IPS-NIHi7 (cell line): ENCODE measurements at regions not wholly inside any gene's neighbourhood (a gene's known extent, or its start where the extent isn't known, plus 50 kb on each side); places are given as distances from the start of the nearest gene placed in this dataset.

Source experiments
- DNase-seq: peaks from one replicate; pipeline ENCODE4 v3.0.0; 2012; ENCODE audit warnings: mixed read lengths; ENCODE audit errors: extremely low spot score

DNA sequence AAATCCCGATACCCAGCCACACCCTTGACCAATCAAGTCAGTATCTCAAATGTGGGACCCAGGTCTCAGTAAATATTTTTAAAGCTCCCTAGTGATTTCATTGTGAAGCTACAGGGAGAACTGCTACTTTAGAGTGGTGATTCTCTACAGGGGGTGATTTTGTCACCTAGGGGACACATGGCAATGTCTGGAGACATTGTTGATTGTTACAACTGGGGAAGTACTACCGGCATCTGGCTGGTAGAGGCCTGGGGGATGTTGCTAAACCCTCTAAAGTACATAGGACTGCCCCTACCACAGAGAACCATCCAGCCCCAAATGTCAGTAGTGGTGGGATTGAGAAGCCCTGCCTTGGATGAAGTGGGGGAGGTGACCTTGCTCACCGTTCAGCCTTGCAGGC, 152.9 kb downstream of the RPS24 start:
- no peak for DNase-seq

DNA sequence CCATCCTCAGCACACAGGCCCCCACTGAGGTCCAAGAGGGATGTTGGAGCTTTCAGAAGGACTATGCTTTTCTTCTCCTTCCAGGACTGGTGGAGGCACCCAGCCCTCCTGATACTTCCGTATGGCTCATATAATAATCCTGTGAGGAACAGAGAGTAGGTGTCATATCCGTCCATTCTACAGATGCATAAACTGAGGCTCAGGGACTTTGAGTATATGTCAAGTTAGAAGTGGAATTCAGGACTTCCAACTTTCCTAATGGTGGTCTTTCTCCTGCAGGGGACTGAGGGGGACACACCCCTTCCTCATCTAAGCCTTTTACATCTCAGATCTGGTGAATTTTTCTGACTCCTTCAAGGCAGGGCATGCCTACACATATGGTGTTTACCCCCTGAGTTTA, 153.7 kb downstream of the RPS24 start:
- no peak for DNase-seq

DNA sequence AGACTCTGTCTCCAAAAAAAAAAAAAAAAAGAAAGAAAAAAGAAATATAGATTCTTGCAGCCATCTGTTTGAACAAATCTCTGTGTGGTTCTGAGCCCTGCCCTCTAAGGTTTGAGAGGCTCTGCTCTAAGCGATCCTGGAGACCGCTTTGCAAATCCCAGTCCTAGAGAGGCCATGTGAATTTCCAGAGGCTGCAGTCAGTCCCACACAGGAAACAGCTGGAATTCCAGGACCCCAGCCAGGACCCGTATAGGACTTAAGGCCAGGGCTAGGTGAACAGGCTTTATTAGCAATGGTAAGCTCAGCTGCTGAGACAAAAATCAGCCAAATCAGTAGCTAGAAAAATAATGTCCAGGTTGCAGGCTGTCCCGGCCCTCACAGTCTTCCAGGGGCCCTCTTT, 154.8 kb downstream of the RPS24 start:
- no peak for DNase-seq

DNA sequence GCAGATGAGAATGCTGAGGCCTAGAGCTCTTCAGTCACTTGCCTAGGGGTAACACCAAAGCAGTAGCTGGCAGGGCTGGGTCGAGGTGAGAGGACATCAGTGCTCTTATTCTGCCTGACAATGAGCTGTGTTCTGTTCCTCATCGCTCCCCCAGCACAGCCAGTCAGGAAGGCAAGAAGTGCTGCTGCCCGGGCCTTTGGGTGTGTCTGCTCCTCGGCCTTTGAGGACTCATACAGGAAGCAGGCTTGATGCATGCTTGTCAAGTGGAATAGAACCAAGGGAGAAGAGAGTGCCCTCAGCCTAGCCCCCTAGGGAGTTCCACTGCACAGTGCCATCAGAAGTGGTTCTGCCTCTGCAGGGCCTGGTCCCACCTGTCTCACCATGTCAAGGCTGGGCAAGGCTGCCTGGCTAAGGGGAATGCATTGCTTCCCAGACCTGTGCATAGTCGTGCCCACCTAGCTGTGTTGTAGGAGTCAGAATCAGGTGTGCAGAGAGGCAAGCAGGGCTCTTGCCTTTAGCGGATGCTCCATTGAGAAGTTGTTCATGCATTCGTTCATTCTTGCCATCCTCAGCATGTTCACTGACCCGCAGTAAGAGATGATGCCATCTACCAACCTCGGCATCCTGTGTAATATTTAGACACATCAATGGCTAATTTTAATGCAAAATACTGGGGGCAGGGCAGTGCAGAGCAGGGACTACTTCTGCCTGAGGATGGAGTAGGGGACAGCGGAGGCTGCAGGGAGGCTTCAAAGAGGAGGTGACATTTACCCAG, 156.6 kb downstream of the RPS24 start:
- no peak for DNase-seq

DNA sequence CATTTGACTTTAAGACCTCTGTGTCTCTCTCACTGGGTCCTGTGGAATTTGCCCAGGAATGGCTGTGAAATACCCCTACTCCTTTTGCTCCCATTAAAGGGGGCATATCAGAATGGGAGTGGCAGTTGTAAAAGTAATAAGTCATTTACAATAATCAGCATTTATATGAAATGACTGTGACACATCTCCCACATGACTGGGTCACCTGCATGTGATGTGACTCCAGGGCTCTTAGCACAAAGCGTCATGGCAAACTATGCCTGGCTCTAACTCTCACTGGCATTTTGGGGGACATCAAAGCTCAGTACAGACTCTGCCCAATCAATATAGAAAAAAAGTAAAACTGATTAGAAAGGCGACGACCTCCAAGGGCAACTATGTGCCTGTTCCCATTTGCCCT, 157.6 kb downstream of the RPS24 start:
- no peak for DNase-seq

DNA sequence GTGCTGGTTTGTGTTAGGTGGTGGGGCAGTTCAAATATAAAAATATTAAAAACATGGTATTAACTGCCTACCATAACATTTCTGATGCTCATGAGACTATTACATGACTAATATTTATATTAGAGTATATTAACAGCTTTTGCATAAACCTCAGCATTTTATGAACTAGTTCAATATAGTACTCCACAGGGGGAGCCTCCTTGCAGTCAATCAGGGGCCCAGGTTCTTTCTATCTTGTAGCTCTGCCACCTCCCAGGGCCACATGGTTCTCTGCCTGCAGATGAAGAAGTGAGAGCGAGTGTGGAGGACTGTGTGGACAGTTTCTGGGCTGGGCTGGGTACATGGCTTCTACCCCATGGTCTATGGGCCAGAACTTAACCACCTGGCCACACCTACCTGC, 159.5 kb downstream of the RPS24 start:
- no peak for DNase-seq

DNA sequence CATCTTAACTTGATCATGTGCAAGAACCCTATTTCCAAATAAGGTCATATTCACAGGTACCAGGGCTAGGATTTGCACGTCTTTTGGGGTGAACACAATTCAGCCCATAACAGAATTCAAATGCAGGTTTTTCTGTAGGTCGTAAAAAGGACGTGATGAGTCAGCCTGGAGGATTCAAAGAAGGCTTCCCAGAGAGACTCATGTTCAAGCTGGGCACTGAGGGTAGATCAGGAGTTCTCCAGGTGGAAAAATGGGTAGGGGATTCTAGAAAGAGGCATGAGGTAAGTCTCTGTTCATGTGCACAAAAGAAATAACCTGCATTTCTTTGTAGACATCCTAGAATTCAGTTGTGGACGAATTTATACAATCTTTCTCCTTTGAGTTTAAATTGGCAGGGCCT, 160.4 kb downstream of the RPS24 start:
- no peak for DNase-seq

DNA sequence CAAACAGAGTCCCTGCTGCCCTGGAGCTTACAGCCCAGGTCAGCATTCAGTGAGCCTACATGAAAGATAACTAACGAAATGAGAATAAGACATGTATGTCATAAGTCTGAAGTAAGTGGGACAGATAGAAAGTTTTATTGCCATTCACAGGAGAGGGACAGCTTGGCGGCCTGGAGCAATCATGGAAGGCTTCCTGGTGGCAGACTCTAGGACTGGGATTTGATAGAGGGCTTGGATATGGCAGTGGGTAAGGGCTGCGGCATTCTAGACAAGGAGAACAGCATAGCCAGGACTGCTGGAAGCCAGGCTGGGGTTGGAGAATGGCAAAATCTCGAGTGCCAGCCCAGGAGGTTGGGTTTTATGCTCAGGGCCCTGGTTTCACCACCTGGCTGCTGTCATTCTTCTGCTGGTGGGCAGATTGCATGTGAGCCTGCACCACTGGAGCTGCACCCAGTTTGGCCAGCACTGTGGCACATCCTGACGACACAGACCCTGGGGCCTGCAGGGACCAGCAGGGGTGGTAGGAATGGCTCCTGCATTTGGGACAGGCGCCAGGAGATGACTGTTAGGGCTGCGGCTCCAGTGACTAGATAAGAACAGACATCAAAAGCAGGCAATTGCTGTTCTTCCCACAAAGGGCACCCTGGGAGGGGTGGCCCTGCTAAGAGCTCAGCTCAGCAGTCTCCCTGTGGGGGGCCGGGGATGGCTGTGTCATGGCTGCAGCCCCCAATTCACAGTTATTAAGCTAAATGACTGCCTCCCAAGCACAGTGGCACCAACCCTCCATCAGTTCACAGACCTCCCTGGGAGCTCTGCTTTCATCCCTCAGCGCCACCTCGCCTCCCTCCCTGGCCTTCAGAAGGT, 161.1 kb downstream of the RPS24 start:
- peak; percentile 63 for DNase-seq

DNA sequence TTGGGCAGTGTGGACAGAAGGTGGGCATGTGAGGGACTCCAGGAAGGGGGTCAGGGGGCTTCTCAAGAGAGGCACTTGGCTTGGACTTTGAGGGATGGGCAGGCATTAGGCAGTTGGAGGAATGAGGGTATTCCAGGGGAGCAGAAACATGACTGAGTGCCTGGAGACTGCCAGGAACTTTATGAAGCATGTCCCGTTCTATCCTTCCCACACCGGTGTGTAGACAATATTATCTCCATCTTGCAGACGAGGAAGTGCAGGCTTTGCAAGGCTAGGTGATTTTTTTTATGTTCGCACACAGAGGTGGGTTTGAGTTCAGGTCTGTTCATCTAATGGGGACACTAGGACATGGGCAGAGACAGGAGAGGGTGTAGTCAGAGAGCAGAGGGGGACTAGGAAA, 162.7 kb downstream of the RPS24 start:
- no peak for DNase-seq

DNA sequence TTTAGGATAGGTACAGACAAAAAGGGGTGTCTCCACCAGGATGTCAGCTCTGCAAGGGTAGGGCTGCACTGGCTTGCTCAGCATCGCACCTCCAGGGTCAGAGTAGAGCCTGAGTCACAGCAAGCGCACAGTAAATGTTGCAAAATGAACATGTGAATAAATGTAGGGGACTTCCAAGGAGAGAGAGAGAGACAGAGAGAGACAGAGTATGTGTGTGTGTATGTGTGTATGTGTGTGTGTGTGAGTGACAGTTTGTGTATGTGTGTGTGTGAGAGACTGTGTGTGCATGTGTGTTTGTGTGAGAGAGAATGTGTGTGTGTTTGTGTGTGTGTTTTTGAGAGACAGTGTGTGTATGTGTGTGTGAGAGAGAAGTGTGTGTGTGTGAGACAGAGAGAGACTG, 163.3 kb downstream of the RPS24 start:
- DNase-seq = no peak

DNA sequence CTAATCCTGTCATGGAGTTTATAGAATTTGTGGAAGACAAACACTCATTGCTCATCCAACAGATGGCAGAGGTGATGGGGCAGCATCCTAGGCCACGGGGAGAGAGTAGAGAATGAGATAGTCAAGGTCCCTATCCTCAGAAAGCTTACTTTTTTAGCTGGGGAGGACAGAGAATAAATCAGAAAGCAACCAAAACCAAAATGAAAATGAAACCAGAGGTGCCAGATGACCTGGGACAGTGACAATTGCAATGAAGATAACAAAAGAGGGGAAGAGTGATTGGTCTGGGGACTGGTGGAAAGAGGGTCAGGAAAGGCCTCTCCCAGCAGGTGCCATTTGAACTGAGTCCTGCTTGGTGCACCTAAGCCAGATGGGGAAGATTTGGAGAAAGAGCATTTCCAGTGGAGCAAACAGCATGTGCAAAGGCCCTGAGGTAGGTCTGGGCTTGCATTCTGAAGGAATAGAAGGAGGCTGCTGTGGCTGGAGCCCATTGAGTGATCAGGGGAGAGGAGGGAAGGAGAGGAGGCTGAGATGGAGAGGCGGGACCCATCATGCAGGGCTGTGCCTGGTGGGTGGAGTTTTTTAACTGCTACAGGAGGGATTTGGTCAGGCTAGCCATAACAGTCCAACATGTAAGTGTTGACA, 164.1 kb downstream of the RPS24 start:
- DNase-seq = no peak

DNA sequence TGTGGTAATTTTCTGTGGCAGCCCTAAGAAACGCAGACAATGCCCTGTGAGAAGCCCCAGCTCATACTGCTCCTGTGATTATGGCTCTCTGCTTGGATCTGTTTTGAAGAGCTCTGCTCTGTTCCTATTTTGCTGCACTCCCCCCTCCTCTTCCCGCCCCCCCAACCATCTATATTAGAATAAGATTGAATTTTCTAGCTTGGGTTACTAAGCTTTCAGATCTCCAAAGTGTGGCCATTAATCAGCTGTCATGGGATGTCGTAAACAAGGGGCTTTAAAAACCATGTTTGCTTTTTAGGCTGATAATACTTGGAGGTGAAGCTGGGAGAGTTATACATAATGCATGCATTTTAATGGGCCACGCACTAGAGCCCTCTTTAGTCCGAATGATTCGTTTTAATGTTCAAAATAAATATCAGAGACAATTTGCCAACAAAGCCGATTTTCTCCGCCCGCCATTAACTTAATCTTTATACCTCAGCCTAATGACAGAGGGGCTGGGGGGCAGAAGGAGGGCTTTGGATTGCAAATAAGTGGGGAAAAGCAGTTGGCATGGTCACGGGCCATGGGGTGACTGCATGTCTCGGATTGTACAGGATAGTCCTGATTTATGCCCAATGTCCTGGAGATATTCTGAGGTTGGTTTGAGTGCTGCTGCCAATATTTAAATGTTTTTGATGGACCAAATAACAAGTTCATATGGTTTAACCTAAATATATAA, 165.5 kb downstream of the RPS24 start:
- no peak for DNase-seq

DNA sequence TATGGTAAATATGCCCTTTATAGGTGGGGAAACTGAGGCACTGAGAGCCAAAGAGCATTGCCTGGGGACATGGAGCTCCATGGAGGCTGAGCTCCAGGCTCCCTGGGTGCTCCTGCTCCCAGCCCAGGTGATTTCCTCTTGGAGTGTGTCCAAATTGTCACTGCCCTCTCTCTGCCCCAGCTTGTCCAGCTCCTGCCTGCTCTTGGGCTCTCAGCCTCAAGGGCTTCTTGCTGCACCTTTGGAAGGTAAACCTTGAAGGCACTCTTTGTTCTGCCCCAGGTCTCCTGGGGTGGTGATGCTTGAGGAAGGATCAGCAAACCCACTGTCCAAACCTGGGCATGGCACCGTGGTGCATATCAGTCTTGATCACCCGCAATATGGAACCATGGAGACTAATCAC, 166.1 kb downstream of the RPS24 start:
- DNase-seq = no peak

DNA sequence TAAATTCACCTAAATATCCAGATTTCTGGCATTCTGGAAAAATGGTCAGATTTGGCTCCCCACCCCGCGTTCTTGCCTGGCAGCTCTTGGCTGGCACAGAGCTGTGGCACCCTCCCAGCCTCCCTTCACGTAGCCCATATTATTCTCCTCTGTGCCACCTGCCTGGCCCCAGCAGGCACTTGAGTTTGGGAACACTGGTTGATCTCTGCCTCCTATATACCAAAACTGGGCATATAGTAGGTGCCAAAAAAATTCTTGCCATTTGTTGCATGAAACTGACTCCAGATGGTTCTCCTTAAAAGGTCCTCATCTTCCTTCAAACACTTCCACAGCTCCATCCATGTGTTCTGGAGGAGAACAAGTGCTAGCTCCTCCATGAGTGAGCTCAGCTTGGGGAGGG, 167.0 kb downstream of the RPS24 start:
- no peak for DNase-seq

DNA sequence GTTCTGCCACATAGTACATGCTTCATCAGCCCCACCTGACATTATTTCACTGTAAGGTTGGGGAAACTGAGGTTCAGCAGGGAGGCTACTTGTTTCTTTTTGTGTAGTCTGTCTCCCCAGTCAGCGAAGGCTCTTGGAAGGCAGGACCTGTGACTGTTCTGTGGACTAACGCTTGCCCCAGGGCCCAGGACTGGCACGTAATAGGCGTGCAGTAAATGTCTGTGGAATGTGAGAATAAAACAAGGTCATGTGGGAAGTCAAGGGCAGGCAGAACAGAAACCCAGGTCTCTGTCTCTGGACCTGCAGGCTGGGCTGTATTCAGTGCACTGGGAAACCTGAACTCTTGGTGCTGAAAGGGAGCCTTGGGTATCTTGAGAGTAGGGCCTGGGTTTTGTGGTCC, 168.7 kb downstream of the RPS24 start:
- no peak for DNase-seq

DNA sequence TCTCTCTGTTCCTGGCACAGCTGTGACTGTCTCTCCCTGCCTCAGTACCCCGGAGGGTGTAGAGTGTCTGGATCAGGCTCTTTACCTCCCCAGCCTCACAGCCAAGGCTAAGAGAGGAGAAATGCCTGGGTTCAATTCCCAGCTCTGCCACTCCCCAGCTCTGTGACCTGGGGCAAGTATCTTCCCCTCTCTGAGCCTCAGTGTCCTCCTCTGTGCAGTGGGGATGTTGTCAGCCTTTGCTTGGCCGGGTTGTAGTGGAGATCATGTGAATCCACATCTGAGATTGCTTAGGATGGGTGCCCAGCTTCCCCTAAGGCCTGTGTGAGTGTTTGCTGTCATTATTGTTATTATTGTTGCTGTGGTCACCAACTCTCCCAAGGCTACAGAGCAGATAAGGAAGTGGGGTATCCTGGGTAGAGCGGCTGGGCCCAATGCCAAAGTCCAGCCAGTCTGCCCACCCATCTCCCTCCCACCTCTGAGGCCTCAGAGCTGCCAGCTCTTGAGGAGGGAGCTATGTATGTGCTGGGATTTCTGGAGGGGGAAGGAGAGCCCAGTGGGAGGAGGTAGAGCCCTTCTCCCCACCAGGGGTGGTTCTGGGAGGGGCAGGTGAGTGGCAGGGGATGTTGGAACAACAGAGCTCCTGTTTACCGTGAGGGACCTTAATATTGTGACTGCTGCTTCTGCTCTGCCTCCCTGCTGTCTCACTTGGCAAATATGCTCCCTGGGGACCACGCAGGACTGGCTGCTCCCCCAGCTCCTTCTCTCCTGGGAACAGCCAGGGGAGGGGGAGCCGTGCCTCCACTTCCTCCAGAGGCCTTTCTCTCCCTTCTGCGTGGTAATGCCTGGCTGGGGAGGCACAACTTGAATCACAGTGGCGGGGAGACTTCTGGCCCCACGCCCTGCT, 170.5 kb downstream of the RPS24 start:
- no peak for DNase-seq

DNA sequence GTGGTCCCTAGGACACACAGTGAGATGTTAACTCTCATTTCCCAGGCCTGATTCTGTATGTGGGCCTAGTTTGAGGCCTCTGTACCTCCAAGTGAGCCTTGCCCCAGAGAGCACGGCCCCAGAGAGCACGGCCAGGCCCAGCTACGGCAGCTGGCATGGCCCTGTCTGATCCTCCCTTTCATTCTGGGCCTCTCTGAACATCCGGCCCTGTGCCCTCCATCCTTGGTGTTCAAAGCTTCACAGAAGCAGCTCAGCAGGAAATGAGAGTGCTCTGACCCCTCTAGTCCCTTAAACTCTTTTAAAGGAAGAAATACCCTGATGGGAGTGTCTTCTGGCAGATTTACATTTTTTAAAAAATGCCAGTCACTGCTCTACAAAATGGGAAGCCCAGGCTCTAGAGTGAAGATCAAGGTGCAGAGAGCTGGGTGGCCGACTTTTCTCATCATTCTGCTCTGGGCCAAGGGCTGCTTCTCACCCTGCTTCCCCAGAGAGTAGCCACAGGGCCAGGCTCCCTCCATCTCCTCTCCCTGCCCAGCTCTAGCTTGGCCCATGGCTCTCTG, 171.9 kb downstream of the RPS24 start:
- no peak for DNase-seq

DNA sequence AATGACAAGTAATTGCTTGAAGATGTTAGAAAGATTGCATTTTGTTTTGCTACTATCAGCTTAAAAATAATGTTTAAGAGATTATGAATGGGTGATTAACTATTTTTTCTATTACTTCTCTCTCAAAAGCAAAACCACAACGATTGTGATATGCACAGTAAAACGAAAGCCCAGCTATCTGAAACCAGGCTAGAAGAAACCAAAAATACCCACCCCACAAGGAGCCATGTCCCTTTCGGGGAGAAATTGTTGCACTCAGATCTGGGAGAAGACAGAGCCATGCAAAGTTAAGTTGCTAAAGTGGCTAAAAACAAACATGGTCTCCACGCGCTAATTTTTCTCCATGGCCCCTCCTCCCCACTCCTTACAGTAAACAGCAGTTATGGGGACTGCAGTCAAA, 173.6 kb downstream of the RPS24 start:
- no peak for DNase-seq

DNA sequence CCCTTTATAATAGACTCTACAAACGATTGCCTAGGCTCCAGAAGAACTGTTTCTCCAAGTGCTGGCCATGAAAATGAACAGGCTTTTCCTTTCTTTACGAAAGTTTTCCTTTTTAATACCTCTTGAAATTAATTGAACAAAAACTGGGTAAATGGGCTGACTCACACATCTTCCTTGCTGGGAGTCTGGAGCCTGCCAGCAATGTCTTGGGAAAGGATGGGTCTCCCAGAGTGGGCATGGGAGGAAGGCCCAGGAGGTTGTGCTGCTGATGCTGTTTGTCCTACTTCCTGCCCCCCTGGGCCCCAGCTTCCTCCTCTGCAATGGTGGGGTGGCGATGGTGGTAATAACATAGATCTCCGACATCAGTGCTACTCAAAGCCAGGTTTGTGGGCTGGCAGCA, 174.1 kb downstream of the RPS24 start:
- DNase-seq = no peak

DNA sequence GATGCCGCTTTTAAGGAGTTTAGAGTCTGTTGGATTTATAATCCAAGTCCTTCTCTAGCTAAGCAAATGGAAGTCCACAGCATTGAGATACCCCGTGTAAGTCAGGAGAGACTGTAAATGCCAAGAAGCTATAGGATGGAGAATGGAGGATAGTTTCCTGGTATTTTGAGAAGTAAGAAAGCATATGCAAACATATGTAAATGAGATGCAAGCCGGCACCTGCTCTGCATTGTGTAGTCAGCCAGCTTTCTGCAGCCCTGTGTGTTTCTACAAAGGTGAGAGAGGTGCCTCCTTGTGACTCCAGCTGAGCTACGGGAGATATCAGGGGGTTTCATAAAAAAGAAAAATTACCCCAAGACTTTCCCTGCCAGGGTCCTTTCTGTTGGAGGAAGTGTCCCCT, 176.3 kb downstream of the RPS24 start:
- no peak for DNase-seq

DNA sequence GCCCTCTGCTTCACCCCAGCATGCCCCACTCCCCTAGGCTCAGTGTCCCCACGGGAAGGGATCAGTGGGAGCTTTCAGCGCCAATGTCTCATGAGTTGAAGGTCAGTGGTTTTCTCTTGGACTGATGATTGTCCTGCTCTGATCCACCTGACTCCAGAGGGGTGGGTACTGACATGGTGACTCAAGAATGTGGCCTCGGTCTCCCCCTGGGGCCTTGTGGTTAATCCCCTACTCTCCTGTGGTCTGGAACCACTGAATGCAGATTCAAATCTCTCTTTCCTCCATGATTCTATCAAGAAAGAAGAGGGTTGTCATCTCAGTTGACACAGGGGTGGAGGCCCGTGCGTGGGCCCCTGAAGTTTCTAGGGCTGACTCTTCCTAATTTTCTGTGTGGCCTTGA, 176.9 kb downstream of the RPS24 start:
- DNase-seq = no peak
